H1 (cell line): ENCODE measurements at regions not wholly inside any gene's neighbourhood (a gene's known extent, or its start where the extent isn't known, plus 50 kb on each side); places are given as distances from the start of the nearest gene placed in this dataset.

Experiments used
- CTCF ChIA-PET: fragments of 300-600 bp; sonication (Branson Sonifier 250); formaldehyde crosslinking; loops from one replicate; lab custom pipeline; 2021; ENCODE audit not compliant: partially characterized antibody; lab: Charles Lee
- POLR2A ChIA-PET: fragments of 300-600 bp; sonication (Branson Sonifier 250); formaldehyde crosslinking; loops from one replicate; lab custom pipeline; 2021; ENCODE audit warnings: inconsistent platforms; ENCODE audit not compliant: partially characterized antibody; lab: Charles Lee
- DNase-seq, 2 experiments: peaks; one replicate each; pipeline versions ENCODE4 v3.0.0 to v3.0.0-alpha.2; 2010 to 2022; ENCODE audit warnings: low spot score in 2 of 2, low read depth in 1 of 2, mixed read lengths in 1 of 2
- FAIRE-seq: peaks from 2 replicates; lab custom pipeline; 2011; peaks lifted over from hg19 to GRCh38; lab: Jason Lieb, UNC
- H2AFZ ChIP-seq: 2 replicates; pipeline ENCODE4 v1.8.1; 2012; ENCODE audit warnings: low read length, inconsistent platforms
- H2AK5ac ChIP-seq: 2 replicates; pipeline ENCODE4 v1.6.1; 2013; ENCODE audit warnings: low read depth, low read length
- H2BK120ac ChIP-seq: replicated peaks from 2 replicates; pipeline ENCODE3; 2013; ENCODE audit warnings: low read depth, low read length, inconsistent platforms
- H2BK12ac ChIP-seq: 2 replicates; pipeline ENCODE4 v1.6.1; 2013; ENCODE audit warnings: low read depth, low read length
- H2BK15ac ChIP-seq: 2 replicates; pipeline ENCODE4 v1.6.1; 2013; ENCODE audit warnings: low read length
- H2BK20ac ChIP-seq: 2 replicates; pipeline ENCODE4 v1.6.1; 2013; ENCODE audit warnings: low read length
- H2BK5ac ChIP-seq: 2 replicates; pipeline ENCODE4 v1.6.1; 2013; ENCODE audit warnings: low read depth, low read length
- H3K14ac ChIP-seq: 2 replicates; pipeline ENCODE4 v1.6.1; 2013; ENCODE audit warnings: inconsistent platforms; ENCODE audit not compliant: insufficient read length
- H3K18ac ChIP-seq: 2 replicates; pipeline ENCODE4 v1.6.1; 2013; ENCODE audit warnings: low read length; ENCODE audit errors: extremely low read depth
- H3K23ac ChIP-seq: 2 replicates; pipeline ENCODE4 v1.6.1; 2013; ENCODE audit warnings: inconsistent platforms; ENCODE audit not compliant: insufficient read length
- H3K23me2 ChIP-seq: 2 replicates; pipeline ENCODE4 v1.6.1; 2013; ENCODE audit warnings: low read depth, low read length
- H3K27ac ChIP-seq: 2 replicates; pipeline ENCODE4 v1.6.1; 2011; ENCODE audit warnings: low read depth, low read length, inconsistent platforms
- H3K27me3 ChIP-seq, 4 experiments: replicated peaks in 1 of 4; 1 replicate in 1 of 4; 2 replicates in 3 of 4; pipeline versions ENCODE4 v1.6.1 to v1.8.1; 2011 to 2013; ENCODE audit warnings: low read length in 3 of 4, mild to moderate bottlenecking in 3 of 4, inconsistent platforms in 2 of 4, mixed read lengths in 2 of 4, moderate library complexity in 1 of 4; ENCODE audit not compliant: control insufficient read depth in 3 of 4, insufficient read depth in 3 of 4; ENCODE audit errors: extremely low read depth in 1 of 4
- H3K36me3 ChIP-seq, 4 experiments: 2 replicates each; pipeline versions ENCODE4 v1.6.1 to v1.8.1; 2011 to 2013; ENCODE audit warnings: mild to moderate bottlenecking in 4 of 4, low read length in 3 of 4, moderate library complexity in 2 of 4, control low read depth in 1 of 4, inconsistent platforms in 1 of 4; ENCODE audit not compliant: insufficient read depth in 4 of 4, control insufficient read depth in 2 of 4
- H3K4ac ChIP-seq: replicated peaks from 2 replicates; pipeline ENCODE3; 2013; ENCODE audit warnings: low read length, low read depth, mixed read lengths, inconsistent platforms; ENCODE audit not compliant: insufficient read length
- H3K4me1 ChIP-seq, 4 experiments: replicated peaks in 1 of 4; 1 replicate in 1 of 4; 2 replicates in 3 of 4; pipeline versions ENCODE4 v1.6.1 to v1.8.1; 2011 to 2013; ENCODE audit warnings: low read length in 3 of 4, inconsistent platforms in 2 of 4, mixed read lengths in 1 of 4; ENCODE audit not compliant: insufficient read depth in 4 of 4, control insufficient read depth in 3 of 4
- H3K4me2 ChIP-seq, 2 experiments: 2 replicates each; pipeline versions ENCODE4 v1.6.1 to v1.8.1; 2011 to 2013; ENCODE audit warnings: low read depth in 2 of 2, low read length in 2 of 2, control low read depth in 1 of 2, inconsistent platforms in 1 of 2, mild to moderate bottlenecking in 1 of 2; ENCODE audit not compliant: insufficient read depth in 1 of 2
- H3K4me3 ChIP-seq, 4 experiments: fragments of 200-600, 300-600 bp in 1 of 4; sonication (generic), shearing (Covaris generic), sonication (Bioruptor Twin) in 1 of 4; 2 replicates each; pipeline versions ENCODE4 v1.5.1 to v1.8.1; 2011 to 2016; ENCODE audit warnings: low read length in 4 of 4, low read depth in 3 of 4, control low read depth in 2 of 4, inconsistent platforms in 2 of 4, mild to moderate bottlenecking in 2 of 4, mixed read lengths in 1 of 4, moderate library complexity in 1 of 4; ENCODE audit not compliant: insufficient read depth in 2 of 4; ENCODE audit errors: extremely low read depth in 1 of 4
- H3K56ac ChIP-seq: replicated peaks from 2 replicates; pipeline ENCODE3; 2013; ENCODE audit warnings: low read depth, mild to moderate bottlenecking, mixed read lengths, low read length, inconsistent platforms; ENCODE audit not compliant: insufficient read length
- H3K79me1 ChIP-seq: 2 replicates; pipeline ENCODE4 v1.6.1; 2013; ENCODE audit warnings: low read depth, low read length, control low read depth
- H3K79me2 ChIP-seq, 2 experiments: 2 replicates each; pipeline versions ENCODE4 v1.6.1 to v1.8.1; 2012 to 2013; ENCODE audit warnings: low read length in 2 of 2, mild to moderate bottlenecking in 2 of 2, inconsistent platforms in 1 of 2; ENCODE audit not compliant: insufficient read depth in 2 of 2, control insufficient read depth in 1 of 2
- H3K9ac ChIP-seq, 4 experiments: replicated peaks in 1 of 4; 1 replicate in 1 of 4; 2 replicates in 3 of 4; pipeline versions ENCODE4 v1.6.1 to v1.8.1; 2011 to 2013; ENCODE audit warnings: low read depth in 3 of 4, low read length in 3 of 4, control low read depth in 2 of 4, mild to moderate bottlenecking in 2 of 4, moderate library complexity in 2 of 4, inconsistent platforms in 1 of 4; ENCODE audit errors: extremely low read depth in 1 of 4
- H3K9me3 ChIP-seq, 2 experiments: 2 replicates each; pipeline versions ENCODE4 v1.6.1 to v1.8.1; 2012 to 2013; ENCODE audit warnings: mild to moderate bottlenecking in 2 of 2, moderate library complexity in 2 of 2, control low read depth in 1 of 2, inconsistent platforms in 1 of 2, low read depth in 1 of 2, low read length in 1 of 2, mixed read lengths in 1 of 2; ENCODE audit not compliant: insufficient read depth in 2 of 2
- H4K20me1 ChIP-seq, 2 experiments: replicated peaks in 1 of 2; 2 replicates each; pipeline versions ENCODE3 to v1.8.1; 2011 to 2013; ENCODE audit warnings: inconsistent platforms in 2 of 2, low read length in 2 of 2, mild to moderate bottlenecking in 1 of 2; ENCODE audit not compliant: insufficient read depth in 2 of 2, control insufficient read depth in 1 of 2
- H4K5ac ChIP-seq: 2 replicates; pipeline ENCODE4 v1.6.1; 2013; ENCODE audit warnings: low read length, low read depth, mixed read lengths, inconsistent platforms; ENCODE audit not compliant: insufficient read length
- H4K8ac ChIP-seq: 2 replicates; pipeline ENCODE4 v1.8.0; 2013; ENCODE audit warnings: mild to moderate bottlenecking, moderate library complexity, low read length, inconsistent platforms; ENCODE audit not compliant: insufficient read depth; ENCODE audit errors: extremely low read depth
- H4K91ac ChIP-seq: replicated peaks from 2 replicates; pipeline ENCODE3; 2013; ENCODE audit warnings: low read length, mixed read lengths, inconsistent platforms; ENCODE audit not compliant: insufficient read length
- BACH1 ChIP-seq: IDR thresholded peaks from 2 replicates; pipeline ENCODE4 v1.6.1; 2012; ENCODE audit warnings: low read length, improper control_type of control experiment
- CBX8 ChIP-seq: fragments of 300-800, 300-1000 bp; sonication (generic); IDR thresholded peaks from 2 replicates; pipeline ENCODE4 v1.7.1; 2016; ENCODE audit warnings: low read depth, low read length, borderline replicate concordance
- CREB1 ChIP-seq: IDR thresholded peaks from 2 replicates; pipeline ENCODE4 v1.6.1; 2012; ENCODE audit warnings: inconsistent platforms
- CTBP2 ChIP-seq: IDR thresholded peaks from 2 replicates; pipeline ENCODE4 v1.7.0; 2011; ENCODE audit warnings: borderline replicate concordance, mild to moderate bottlenecking, moderate library complexity, mixed read lengths, low read length; ENCODE audit not compliant: insufficient read depth, insufficient read length
- CTCF ChIP-seq, 3 experiments: IDR thresholded peaks; 1 replicate in 2 of 3; 2 replicates in 1 of 3; pipeline versions ENCODE4 v1.5.1 to v1.6.1; 2011; ENCODE audit warnings: low read length in 3 of 3, mild to moderate bottlenecking in 3 of 3, inconsistent platforms in 2 of 3, low read depth in 1 of 3, moderate library complexity in 1 of 3; ENCODE audit not compliant: insufficient read depth in 1 of 3; ENCODE audit errors: control extremely low read depth in 1 of 3
- JUND ChIP-seq: IDR thresholded peaks from 2 replicates; pipeline ENCODE4 v1.6.1; 2011; ENCODE audit warnings: mild to moderate bottlenecking, improper control_type of control experiment, low read length
- KDM5A ChIP-seq: fragments of 200-600 bp; IDR thresholded peaks from 2 replicates; pipeline ENCODE4 v1.7.1; 2012; ENCODE audit warnings: mild to moderate bottlenecking, low read length, inconsistent platforms, mixed read lengths
- SP4 ChIP-seq: IDR thresholded peaks from 2 replicates; pipeline ENCODE4 v1.6.1; 2012; ENCODE audit warnings: low read length, inconsistent platforms
- TCF12 ChIP-seq: IDR thresholded peaks from 2 replicates; pipeline ENCODE4 v1.6.1; 2011; ENCODE audit warnings: low read depth, mild to moderate bottlenecking, low read length
- TEAD4 ChIP-seq: IDR thresholded peaks from 2 replicates; pipeline ENCODE4 v1.6.1; 2012; ENCODE audit warnings: low read depth, low read length, inconsistent platforms, mixed read lengths
- YY1 ChIP-seq: IDR thresholded peaks from 2 replicates; pipeline ENCODE4 v1.6.1; 2011; ENCODE audit warnings: low read depth, mild to moderate bottlenecking, low read length
- WGBS, 2 experiments: shearing (Covaris generic) in 1 of 2; methylation state at CpG; one replicate each; pipeline versions ENCODE4 v1.1.6 to v1.1.7; 2013 to 2015; ENCODE audit warnings: low lambda C conversion rate in 2 of 2, mixed read lengths in 2 of 2, inconsistent platforms in 1 of 2, low coverage in 1 of 2, missing lambda C conversion rate in 1 of 2; ENCODE audit not compliant: insufficient replicate concordance in 2 of 2, insufficient coverage in 1 of 2, insufficient read length in 1 of 2; ENCODE audit errors: extremely low coverage in 1 of 2, missing lambda C conversion rate in 1 of 2; 5-methylcytosine and 5-hydroxymethylcytosine counted together
- TF ChIP-seq, protein P1 (sequence below): IDR thresholded peaks from 2 replicates; pipeline ENCODE4 v1.6.1; 2011; ENCODE audit warnings: low read depth, mild to moderate bottlenecking, low read length; ENCODE audit not compliant: insufficient read depth

- no peak overlapping the region for H3K4ac ChIP-seq
- H4K8ac ChIP-seq, result no peak overlapping the region
- no peak overlapping the region for H2BK20ac ChIP-seq
- no peak overlapping the region for H2BK120ac ChIP-seq
- no peak overlapping the region for H3K18ac ChIP-seq
- no peaks in the 10 kb centered on the region for H3K79me1 ChIP-seq
- no peaks in the 10 kb centered on the region for H3K9me3 ChIP-seq
- ChIA-PET CTCF (interaction anchor here (1.5 kb wide), 2 partner anchors 155 to 234 kb away, joined by 3 to 6 read pairs; no protein-coding TSS in a partner anchor), POLR2A (interaction anchor here (0.6 kb wide), 1 partner anchor 466 kb away, joined by 3 read pairs; no protein-coding TSS in a partner anchor)
- DNase-seq (no peak), FAIRE-seq (no peak)
- no peaks in the 10 kb centered on the region for H3K36me3 ChIP-seq
- no peaks in the 10 kb centered on the region for H3K23me2 ChIP-seq
- no peak overlapping the region for H2BK12ac ChIP-seq
- H2AK5ac ChIP-seq, result no peak overlapping the region
- H3K27ac ChIP-seq, result no peak overlapping the region
- no peak overlapping the region for H3K9ac ChIP-seq
- H2BK15ac ChIP-seq, result no peak overlapping the region
- H3K14ac ChIP-seq, result no peak overlapping the region
- H2AFZ ChIP-seq, result no peak overlapping the region
- no peaks in the 10 kb centered on the region for H3K27me3 ChIP-seq
- no peak overlapping the region for H3K4me2 ChIP-seq
- H3K4me1 ChIP-seq, result peaks cover 0 to 5% (median 1%) of the 10 kb centered on the region in 4 experiments; a peak in 3 of 7 replicates
- no peak overlapping the region for H3K56ac ChIP-seq
- no peaks in the 10 kb centered on the region for H3K79me2 ChIP-seq
- no peak overlapping the region for H2BK5ac ChIP-seq
- 81% methylated on average over 1 of the region's 1 CpG; no CpG with 5 or more reads in 1 of the 2 experiments for WGBS, 2 experiments
- H4K91ac ChIP-seq, result no peak overlapping the region
- H3K23ac ChIP-seq, result no peak overlapping the region
- no peak overlapping the region for H3K4me3 ChIP-seq
- H4K20me1 ChIP-seq, result no peaks in the 10 kb centered on the region
- H4K5ac ChIP-seq, result no peak overlapping the region
- TF ChIP-seq CTBP2 (no peak), TEAD4 (no peak), JUND (no peak), CBX8 (no peak), YY1 (no peak), CTCF (IDR thresholded peaks at IDR 0.05; ENCODE audit: control extremely low read depth in 1 of 3, insufficient read depth in 1 of 3, low read depth in 1 of 3, low read length in 3 of 3) (no peak), KDM5A (no peak), CREB1 (no peak), TCF12 (no peak), BACH1 (no peak), SP4 (no peak)
- TF ChIP-seq, protein P1, sequence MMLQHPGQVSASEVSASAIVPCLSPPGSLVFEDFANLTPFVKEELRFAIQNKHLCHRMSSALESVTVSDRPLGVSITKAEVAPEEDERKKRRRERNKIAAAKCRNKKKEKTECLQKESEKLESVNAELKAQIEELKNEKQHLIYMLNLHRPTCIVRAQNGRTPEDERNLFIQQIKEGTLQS, result no peak
Observed at GRCh38 chr4:108337923-108338322, 169.2 kb upstream of the LEF1 start.
